ENCODE measurements at regions not wholly inside any gene's neighbourhood (a gene's known extent, or its start where the extent isn't known, plus 50 kb on each side); places are given as distances from the start of the nearest gene placed in this dataset.
A peak's percentile ranks its signal among the peaks of the same experiment; 100 is the strongest.

DNA sequence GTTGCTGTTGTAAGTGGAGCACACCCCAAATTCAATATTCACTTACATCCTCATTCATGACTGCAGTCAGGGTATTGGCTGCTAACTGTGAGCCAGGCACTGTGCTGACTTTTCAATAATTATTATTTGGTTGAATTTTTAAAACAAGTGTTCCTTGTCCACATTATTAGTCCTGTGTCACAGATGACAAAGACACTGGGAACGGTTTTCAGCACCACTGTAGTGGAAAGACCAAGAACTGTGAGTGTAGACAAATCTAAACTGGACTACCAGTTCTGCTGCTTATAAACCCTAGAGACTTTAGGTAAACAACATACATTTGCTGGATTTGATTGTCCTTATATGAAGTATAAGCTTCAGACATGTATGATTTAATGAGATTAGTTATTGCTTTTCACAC lies 197.7 kb upstream of the ROBO2 start:
- no peak for DNase-seq (ENCODE audit: low read depth in 4 of 4, low spot score in 3 of 4)

DNA sequence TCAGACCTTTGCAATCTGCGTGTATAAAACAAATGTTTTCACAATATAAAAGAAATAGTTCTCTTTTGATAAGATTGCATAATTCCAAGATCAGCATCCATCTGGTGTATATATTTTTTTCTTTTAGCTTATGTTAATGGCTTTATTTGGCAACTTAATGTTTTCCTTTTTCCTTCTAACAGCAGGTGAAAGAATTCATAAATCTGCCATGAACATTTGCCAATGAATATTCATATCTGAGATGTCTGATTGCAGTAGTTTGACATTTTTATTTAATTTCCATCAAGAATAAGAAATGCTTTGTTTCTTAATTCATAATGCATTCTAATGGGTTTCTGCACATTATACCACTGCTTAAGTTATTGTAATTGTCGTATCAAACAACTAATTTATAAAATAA lies 184.4 kb upstream of the ROBO2 start:
- no peak for DNase-seq (ENCODE audit: low read depth in 4 of 4, low spot score in 3 of 4)

DNA sequence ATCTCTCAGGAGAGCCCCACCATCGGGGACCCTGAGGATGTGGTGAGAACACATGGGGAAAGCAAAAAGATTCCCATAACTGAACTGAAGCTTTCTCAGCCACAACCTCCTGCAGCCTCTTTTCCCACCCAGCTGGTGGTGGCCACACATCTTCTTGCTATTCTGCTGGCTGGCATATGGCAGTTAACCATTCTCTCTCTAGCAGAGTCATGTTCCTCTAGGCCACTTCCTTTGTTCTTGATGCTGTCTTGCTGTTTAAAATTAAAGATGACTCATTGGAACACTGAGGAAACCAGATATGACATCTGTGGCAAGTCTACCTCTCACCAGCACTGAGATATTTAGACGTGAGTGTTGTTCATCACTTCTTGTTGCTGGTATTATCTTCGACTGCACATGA lies 180.3 kb upstream of the ROBO2 start:
- no peak for DNase-seq (ENCODE audit: low read depth in 4 of 4, low spot score in 3 of 4)

DNA sequence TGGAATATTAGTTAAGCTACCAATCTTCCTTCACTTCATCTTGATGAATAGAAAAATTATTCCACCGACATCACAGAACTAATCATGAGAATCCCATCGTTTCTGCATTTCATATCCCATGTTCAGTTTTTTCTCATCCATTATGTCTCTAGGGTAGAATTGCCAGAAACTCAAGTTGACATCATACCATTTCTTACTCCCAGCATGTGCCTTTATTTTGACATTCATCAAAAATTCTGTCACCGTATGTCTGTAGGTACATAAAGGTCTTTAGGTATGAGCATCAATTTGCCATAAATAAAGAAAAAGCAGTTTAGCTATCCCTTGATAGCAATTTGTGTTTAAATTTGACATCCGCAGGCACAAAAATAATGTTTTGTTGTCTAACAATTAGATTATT lies 175.5 kb upstream of the ROBO2 start:
- no peak for DNase-seq (ENCODE audit: low read depth in 4 of 4, low spot score in 3 of 4)

DNA sequence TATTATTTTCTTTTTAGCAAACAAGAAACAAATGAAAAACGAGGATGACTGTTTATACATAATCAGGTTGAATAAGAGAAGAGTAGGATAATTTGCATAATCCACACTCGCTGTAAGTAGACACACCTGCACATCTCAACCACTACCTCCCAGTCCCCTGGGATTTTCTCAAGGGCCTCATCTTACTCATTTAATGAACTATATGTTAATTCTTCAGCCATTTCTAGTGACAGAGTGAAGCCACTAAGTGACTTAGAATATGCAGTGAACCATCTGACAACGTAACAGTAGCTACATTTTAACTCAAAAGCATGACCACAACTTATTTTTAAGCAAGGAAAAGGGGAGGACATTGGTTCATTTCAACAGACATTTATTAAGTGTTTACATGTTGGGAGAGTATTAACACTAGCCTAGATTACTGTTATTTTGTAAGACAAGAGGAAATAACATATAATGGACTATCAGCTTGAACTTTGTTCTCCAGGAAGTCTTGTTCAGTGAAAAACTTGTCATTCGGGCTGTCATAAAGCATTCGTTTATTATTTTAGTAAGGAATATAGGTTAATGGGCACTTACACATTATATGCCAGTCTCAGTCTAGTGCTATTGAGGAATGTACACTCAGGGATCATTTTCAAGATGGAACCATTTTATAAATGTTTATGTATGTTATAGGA lies 173.0 kb upstream of the ROBO2 start:
- no peak for DNase-seq (ENCODE audit: low read depth in 4 of 4, low spot score in 3 of 4)

DNA sequence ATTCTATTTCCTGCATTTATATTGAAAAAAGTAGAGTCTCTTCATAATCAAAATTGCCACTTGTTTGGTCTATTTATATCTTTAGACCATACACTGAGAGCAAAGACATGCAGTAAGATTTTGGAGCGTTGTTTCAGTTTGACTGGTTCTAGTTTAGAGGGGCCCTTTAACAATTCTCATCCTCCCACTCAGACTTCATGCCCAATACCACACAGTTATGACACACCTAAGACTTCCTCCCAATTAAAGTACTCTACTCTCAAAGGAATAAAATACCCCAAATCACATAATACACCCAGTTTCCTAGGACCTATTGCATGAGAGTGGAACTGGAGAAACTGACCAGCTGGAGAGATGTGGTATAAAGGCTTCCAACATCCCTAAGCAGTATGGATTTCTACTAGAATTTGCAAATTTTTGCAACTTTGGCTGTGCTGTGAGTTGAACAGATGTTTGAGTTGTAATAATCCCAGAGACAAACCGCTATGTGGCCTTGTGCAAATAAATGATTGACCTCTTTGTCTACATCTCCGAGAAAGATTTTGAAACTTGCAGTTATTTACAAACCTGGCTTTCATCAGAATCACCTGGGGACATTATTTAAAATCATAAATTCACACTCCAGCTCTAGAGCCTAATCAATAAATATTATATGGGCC lies 170.0 kb upstream of the ROBO2 start:
- DNase-seq (ENCODE audit: low read depth in 4 of 4, low spot score in 3 of 4): no peak

DNA sequence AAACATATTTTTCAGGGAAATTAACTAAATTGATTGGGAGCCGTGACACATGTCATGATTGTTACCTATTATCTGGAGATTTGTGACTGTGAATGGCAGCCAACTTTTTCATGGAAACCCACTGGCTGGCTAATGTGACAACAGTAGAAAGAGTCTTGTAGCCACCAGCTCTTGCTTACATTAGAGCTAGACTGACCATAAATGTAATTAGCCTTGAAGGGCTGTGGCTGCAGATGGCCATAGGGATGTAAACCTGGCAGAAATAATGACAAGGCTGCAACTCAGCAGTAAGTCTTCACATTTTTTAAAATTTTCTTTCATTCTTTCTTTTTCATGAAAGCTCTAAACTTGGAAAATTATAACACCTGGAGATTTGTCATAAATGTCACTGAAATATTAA lies 168.2 kb upstream of the ROBO2 start:
- DNase-seq (ENCODE audit: low read depth in 4 of 4, low spot score in 3 of 4): no peak

DNA sequence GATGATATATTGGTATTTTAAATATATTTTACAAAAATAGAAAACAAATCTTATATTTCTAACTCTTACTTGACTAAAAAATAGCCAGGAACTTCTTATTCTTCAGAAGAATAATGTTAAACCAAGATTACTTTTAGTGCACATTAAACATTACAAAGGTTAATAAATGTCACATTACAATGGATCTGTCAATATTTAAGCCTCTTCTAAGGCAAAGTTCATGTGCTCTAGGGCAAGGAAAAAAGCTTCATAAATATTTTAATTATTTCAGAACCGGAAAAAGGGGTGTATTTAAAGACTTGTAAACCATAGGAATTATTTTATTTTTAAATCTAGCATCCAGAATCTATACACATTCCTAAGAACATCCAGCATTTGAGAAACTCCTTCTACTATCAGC lies 166.9 kb upstream of the ROBO2 start:
- DNase-seq (ENCODE audit: low read depth in 4 of 4, low spot score in 3 of 4): no peak

DNA sequence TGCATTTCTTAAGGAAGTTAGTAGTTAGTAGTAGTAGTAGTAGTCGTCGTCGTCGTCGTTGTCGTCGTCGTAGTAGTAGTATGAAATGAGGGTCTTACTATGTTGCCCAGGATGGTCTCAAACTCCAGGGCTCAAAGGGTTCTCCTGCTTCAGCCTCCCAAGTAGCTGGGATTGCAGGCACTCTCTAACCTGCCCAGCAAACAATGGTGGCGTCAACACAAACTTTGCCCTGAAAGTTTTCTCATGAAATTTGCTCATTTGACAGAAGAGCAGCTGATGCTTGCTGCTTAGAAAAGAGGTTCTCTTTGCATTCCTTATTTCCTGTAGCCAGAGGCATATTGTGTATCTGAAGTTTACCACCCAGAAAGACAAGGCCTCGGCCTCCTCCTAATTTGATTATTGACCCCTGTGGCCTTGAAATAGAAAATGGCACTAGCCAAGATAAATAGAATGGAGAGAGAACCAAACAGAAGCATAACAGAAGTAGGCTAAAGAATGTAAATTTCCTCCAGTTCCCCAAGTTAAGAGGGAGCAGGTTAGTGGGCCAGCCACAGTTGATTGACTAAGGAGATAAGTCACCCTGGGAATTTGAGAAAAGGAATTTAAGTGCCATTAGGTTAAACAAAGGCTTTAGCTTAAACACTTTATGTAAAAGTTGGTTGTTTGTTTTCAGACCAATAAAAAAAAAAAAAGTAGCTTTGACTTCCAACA lies 166.2 kb upstream of the ROBO2 start:
- no peak for DNase-seq (ENCODE audit: low read depth in 4 of 4, low spot score in 3 of 4)

DNA sequence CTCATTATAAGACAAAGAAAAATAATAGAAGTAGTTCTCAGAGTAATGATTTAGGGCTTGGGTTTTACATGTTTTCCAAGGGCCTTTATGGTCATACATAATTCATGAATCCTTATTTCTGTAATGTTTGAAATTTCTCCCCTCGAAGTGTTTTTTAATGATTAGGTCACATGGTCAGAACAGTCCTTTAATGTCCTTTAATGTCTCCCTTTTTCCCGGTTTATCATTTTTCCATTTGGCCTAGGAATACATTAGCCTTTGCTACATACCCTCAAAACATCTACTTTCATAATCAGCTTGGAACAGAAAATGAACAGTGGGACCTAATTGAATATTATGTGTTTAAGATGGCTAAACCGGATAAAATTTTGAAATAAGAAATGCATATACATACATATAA lies 159.9 kb upstream of the ROBO2 start:
- DNase-seq (ENCODE audit: low read depth in 4 of 4, low spot score in 3 of 4): no peak

DNA sequence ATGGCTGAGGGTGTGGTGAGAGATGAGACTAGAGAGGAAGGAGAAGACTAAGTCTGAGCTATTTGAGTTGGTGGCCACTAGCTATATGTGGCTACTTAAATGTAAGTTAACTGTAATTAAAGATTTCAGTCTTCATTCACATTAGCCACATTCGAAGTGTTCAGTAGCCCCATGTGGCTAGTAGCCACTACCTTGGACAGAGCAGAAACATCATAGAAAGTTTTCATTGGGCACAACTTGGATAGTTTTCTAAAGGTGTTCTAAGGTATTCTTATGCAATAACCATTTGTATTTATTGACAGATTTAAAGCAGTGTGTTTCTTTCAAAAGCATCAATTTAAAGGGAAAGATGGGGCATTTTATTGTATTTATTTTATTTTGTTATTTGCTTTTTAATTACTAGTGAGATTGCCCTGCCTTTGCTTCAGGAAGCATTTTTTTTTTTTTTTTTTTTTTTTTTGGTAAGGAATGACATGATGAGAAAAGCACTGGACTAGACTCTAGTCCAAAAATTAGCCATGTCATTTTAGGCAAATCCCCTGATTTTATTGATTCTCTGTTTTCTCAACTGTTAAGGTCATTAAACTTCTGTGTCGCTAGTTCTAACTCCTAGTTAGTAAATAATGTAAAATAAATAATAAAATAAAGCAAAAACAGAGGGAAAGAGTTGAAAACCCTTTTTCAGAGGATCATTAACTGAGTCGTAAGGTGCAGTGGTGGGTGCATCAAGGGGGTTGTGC lies 153.0 kb upstream of the ROBO2 start:
- DNase-seq (ENCODE audit: low read depth in 4 of 4, low spot score in 3 of 4): no peak

DNA sequence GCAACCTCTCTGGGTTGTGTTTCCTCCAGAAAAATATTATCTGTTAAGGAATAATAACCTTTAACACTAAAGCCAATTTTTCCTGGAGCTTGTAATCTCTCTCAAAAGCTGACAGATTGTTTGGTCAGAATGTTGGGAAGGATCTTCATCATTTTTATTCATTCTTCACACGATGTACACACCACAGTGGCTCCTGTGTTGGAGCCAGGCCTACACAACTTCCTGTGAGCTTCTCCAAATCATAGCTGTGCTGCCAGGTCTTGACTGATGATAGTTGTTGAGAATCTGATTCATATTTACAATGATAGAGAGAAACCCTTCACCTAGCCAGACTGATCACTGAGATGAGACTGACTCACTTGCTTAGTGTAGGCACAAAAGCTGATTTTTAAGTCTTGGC lies 151.0 kb upstream of the ROBO2 start:
- no peak for DNase-seq (ENCODE audit: low read depth in 4 of 4, low spot score in 3 of 4)

DNA sequence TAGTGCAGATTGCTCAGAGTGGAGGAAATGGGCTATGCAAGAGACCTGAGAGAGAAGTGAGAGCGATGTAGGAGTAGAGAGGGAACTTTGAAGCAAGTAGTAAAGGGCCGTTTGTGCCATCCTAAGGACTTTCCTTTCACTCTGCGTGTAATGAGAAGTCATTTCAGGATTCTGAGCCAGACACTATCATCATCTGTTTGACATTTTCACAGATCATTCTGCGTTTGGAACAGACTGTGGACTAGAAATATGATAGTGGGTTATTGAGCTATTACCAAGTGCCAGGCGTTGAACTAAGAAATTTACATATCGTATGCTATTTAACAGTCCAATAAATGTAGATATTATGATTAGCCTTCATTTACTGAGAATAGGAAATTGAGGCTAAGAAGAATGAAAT lies 150.0 kb upstream of the ROBO2 start:
- DNase-seq (ENCODE audit: low read depth in 4 of 4, low spot score in 3 of 4): no peak

DNA sequence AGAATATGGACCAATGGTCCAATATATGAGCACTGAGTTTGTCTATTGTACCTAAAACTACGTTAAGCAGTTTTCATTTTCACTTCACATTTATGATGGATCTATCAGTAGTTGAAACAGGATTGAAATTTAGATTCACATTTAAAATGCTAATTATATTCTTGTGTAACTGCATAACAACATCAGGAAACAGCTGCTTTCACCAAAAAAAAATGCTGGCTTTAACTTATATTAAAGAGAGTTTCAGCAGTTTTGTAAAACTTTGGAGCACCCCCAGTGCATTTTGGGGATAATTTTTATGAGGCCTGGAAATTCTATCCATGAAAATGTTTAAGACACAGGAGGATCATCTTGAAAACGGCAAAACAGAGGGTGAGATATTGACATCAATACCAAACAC lies 142.8 kb upstream of the ROBO2 start:
- DNase-seq (ENCODE audit: low read depth in 4 of 4, low spot score in 3 of 4): no peak

DNA sequence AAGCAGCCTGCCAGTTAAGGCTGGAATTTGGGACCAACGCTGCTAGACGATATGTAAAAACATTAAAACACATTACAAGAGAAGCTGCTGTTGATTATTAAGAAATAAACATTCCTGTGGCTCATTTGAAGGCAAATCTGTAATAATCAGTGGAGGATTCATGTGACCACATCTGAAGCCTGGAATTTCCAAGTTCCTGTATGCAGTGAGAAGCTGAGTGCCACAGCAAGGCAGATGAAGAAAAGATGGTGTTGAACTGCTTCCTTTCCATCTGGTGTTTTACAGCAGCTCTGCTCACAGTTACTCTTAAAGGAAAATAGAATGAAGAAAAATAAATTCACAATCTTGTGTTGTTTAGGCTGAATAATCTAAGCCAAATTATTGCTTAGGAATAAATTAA lies 139.3 kb upstream of the ROBO2 start:
- no peak for DNase-seq (ENCODE audit: low read depth in 4 of 4, low spot score in 3 of 4)

DNA sequence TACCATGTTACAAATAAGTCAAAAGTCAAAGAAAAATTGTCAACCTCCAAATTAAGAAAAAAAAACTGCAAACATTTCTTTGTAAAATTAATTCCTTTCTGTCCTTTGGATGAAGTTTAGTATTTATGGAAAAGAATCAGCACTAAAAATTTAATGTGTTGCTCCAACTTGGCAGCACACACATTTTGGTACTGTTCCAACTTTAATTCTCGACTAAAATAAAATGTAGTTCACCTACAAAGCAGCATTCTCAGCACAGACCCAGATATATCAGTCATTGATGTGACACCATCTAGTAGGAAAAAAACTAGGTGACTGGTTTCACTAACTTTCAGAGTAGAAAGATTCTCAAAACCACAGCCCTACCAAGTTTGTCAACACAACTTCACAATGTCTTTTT lies 131.7 kb upstream of the ROBO2 start:
- no peak for DNase-seq (ENCODE audit: low read depth in 4 of 4, low spot score in 3 of 4)

DNA sequence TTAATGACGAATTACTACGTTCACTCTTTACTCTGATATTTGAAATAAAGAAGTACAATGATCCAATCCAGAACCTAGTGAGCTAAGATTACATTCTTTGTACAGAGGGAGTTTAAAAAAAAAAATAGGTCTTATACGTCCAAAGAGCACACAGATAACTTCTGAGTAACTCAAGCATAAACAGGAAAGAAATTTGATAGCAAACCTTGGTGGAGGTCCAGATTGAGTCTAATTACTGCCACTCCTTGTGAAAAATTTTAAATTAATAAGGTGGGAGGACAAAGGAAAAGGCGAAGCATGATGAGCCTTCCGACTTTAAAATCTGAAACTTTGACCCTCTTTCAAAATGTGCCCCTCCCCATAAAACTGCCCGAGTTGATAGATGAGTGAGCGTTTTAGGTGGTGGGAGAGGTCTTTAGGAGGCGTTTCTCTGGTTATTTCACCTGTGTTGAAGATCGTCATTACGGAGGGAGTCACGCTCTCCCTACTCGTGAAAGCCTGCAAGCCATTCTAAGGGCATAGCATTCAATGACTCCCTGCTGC lies 127.0 kb upstream of the ROBO2 start:
- DNase-seq (ENCODE audit: low read depth in 4 of 4, low spot score in 3 of 4): peak; percentile 14 to 62 (median 37)

DNA sequence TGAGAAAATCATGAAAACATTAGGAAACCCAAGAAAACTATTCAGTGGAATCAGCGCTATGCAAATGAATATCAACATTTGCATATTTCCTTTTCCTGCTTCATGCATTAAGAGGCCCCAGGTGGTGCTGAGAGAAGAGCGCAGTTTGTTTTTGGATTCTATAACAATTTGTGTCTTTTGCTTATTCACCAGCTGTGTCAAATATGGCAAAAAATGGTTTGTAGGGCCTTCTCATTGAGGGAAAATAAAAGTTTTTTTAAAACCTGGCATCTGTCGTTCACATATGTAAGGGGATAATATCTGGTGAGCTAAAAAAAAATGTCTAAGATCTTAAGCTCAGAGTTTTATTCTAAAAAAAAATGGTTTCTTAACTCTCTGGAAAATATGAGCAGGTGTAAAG lies 122.5 kb upstream of the ROBO2 start:
- no peak for DNase-seq (ENCODE audit: low read depth in 4 of 4, low spot score in 3 of 4)

DNA sequence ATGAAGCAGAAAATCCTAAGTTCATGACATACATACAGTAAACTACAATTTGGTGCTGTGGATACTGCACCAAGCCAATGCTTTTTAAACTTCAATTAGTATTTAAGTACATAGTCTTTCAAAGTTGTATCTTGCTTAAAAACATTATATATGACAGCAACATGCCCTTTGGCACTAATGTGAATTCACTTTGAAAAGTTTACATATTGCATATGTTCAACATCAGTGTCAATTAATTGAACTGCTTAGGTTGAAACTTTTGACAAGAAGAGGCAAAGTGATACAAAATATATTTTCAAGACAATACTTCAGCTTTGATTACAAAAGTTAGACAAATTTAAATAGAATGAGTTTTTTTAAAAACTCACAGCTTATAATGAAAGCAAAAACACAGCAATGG lies 119.4 kb upstream of the ROBO2 start:
- DNase-seq (ENCODE audit: low read depth in 4 of 4, low spot score in 3 of 4): no peak

DNA sequence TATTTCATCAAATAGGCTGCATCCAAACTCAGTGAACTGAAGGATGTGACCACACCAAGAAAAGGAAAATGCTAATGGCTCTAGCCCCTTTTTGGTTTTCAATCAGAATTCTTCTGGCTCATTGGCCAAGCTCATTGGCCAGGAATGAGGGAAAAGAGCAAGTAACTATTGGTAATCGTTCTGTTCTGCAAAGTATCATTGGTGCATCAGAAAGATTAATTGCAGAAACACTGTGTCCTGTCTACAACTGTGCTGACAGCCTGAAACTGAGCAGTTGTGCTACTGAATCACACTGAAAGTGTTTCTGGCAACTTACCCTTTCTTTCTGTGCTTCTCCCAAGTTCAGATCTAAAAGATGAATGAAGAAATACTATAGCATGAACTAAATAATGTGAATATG lies 116.4 kb upstream of the ROBO2 start:
- no peak for DNase-seq (ENCODE audit: low read depth in 4 of 4, low spot score in 3 of 4)

DNA sequence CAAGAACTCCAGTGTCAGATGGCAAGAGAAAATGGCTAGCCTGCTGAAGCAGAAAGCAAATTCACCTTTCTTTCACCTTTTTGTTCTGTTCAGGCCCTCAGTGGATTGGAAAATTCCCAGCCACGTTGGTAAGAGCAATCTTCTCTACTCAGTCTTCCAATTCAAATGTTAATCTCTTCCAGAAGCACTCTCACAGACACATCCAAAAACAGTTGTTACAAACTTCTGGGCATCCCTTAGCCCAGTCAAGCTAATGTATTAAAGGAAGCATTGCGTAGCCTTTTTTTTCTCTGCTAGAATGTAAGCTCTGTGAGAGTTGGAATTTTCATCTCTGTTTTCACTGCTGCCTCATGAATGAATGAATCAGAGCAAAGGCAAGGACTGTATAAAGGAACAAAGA lies 109.2 kb upstream of the ROBO2 start:
- DNase-seq (ENCODE audit: low read depth in 4 of 4, low spot score in 3 of 4): no peak

Data from left renal pelvis (tissue), 4 donors.